PFSK-1 (cell line): ENCODE measurements at regions not wholly inside any gene's neighbourhood (a gene's known extent, or its start where the extent isn't known, plus 50 kb on each side); places are given as distances from the start of the nearest gene placed in this dataset.

Source experiments
- FOXP2 ChIP-seq: optimal IDR thresholded peaks from 2 replicates; pipeline ENCODE3; 2011; ENCODE audit warnings: borderline replicate concordance, control low read depth, inconsistent platforms; ENCODE audit not compliant: insufficient read depth; ENCODE audit errors: extremely low read length, extremely low read depth
- POLR2AphosphoS5 ChIP-seq: IDR thresholded peaks from 2 replicates; pipeline ENCODE4 v1.6.1; 2012; ENCODE audit warnings: low read depth, mild to moderate bottlenecking, control low read depth, low read length, moderate library complexity
- SIN3A ChIP-seq: IDR thresholded peaks from 2 replicates; pipeline ENCODE4 v1.6.1; 2012; ENCODE audit warnings: mild to moderate bottlenecking, low read length, moderate library complexity, borderline replicate concordance; ENCODE audit not compliant: insufficient read depth
- TAF1 ChIP-seq: IDR thresholded peaks from 2 replicates; pipeline ENCODE4 v1.6.1; 2012; ENCODE audit warnings: low read length, control low read depth, borderline replicate concordance; ENCODE audit not compliant: insufficient read depth
- TF ChIP-seq, protein P1 (sequence below), 2 experiments: IDR thresholded peaks; 2 replicates each; pipeline versions ENCODE4 v1.6.1 to v1.8.0; 2011 to 2012; ENCODE audit warnings: low read depth in 2 of 2, low read length in 2 of 2, control low read depth in 1 of 2, inconsistent platforms in 1 of 2, mild to moderate bottlenecking in 1 of 2, moderate library complexity in 1 of 2; ENCODE audit not compliant: insufficient read depth in 1 of 2

DNA sequence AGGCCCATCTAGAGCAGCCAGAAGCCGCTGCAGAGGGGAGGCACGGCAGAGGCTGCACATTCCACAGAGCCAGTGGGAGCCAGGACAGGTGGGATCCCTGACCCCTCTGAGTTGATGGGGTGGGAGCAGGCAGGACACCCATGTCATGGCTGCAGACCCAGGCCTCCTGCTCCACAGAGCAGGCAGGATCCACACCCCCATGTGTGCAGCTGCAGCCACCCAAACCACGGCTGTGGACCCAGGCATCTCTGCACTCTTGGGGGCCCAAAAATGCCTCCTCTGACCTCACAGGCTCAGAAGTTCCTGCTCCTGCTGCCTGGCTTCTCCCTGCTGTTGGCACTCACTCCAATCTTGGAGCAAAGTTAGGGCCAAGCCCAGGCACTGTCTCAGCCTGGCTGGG is 112.3 kb upstream of the TMEM18 start:
- TF ChIP-seq TAF1 (no peak), POLR2AphosphoS5 (no peak), FOXP2 (no peak), SIN3A (no peak)
- TF ChIP-seq, protein P1, sequence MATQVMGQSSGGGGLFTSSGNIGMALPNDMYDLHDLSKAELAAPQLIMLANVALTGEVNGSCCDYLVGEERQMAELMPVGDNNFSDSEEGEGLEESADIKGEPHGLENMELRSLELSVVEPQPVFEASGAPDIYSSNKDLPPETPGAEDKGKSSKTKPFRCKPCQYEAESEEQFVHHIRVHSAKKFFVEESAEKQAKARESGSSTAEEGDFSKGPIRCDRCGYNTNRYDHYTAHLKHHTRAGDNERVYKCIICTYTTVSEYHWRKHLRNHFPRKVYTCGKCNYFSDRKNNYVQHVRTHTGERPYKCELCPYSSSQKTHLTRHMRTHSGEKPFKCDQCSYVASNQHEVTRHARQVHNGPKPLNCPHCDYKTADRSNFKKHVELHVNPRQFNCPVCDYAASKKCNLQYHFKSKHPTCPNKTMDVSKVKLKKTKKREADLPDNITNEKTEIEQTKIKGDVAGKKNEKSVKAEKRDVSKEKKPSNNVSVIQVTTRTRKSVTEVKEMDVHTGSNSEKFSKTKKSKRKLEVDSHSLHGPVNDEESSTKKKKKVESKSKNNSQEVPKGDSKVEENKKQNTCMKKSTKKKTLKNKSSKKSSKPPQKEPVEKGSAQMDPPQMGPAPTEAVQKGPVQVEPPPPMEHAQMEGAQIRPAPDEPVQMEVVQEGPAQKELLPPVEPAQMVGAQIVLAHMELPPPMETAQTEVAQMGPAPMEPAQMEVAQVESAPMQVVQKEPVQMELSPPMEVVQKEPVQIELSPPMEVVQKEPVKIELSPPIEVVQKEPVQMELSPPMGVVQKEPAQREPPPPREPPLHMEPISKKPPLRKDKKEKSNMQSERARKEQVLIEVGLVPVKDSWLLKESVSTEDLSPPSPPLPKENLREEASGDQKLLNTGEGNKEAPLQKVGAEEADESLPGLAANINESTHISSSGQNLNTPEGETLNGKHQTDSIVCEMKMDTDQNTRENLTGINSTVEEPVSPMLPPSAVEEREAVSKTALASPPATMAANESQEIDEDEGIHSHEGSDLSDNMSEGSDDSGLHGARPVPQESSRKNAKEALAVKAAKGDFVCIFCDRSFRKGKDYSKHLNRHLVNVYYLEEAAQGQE (IDR thresholded peaks at IDR 0.05; ENCODE audit: insufficient read depth in 1 of 2, low read depth in 2 of 2, low read length in 2 of 2) = no peak
